Stimulated activated CD8-positive, alpha-beta memory T cell treated with anti-CD3 and anti-CD28 coated beads, Interleukin-15, amount 100 ng/mL, for 24 hours (primary cell): ENCODE measurements at regions not wholly inside any gene's neighbourhood (a gene's known extent, or its start where the extent isn't known, plus 50 kb on each side); places are given as distances from the start of the nearest gene placed in this dataset.
A peak's percentile ranks its signal among the peaks of the same experiment; 100 is the strongest.

Source experiments
- DNase-seq: peaks from one replicate; pipeline ENCODE4 v3.0.0-alpha.2; 2020; ENCODE audit warnings: low read depth

GRCh38 chr9:126222835-126223431, 103.7 kb upstream of the MVB12B start:
- DNase-seq = no peak

DNA sequence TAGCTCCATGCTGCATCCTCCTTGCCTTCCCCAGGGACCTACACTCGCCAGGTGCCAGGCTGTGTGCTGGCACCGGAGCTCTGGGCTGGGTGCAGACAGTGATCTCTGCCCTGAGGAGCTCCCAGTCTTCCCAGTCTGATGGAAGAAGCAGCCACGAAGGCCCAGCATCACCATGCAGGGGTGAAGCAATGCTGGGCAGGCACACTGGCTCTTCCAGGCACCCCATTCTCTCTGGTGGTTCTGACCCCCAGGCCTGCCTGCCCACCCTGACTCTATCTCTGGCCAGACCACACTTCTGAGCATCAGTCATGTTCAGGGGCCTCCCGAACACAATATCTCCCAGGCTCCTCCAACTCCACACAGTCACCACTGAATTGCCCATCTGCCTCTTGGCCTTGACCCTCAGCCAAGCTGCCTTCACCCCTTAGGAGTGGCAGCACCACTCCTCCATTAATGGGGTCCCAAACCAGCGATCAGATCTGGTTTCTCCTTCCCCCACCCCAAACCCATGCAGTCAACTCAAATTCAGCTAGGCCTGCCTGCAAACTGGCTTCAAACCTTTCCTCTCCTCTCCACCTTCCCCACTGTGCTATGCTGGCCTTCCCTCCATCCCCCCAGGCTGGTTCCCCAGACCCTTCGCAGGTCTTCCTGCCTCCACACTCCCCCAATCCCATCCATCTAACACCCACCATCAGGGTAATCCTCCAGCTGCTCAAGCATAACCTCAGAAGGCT, 102.7 kb upstream of the MVB12B start:
- DNase-seq = no peak

GRCh38 chr9:126225611-126226609, 100.7 kb upstream of the MVB12B start:
- DNase-seq = no peak

- no peak for DNase-seq
Observed at GRCh38 chr9:126226991-126227936, 99.4 kb upstream of the MVB12B start.

- DNase-seq = no peak
Observed at GRCh38 chr9:126228111-126228780, 98.4 kb upstream of the MVB12B start.

DNA sequence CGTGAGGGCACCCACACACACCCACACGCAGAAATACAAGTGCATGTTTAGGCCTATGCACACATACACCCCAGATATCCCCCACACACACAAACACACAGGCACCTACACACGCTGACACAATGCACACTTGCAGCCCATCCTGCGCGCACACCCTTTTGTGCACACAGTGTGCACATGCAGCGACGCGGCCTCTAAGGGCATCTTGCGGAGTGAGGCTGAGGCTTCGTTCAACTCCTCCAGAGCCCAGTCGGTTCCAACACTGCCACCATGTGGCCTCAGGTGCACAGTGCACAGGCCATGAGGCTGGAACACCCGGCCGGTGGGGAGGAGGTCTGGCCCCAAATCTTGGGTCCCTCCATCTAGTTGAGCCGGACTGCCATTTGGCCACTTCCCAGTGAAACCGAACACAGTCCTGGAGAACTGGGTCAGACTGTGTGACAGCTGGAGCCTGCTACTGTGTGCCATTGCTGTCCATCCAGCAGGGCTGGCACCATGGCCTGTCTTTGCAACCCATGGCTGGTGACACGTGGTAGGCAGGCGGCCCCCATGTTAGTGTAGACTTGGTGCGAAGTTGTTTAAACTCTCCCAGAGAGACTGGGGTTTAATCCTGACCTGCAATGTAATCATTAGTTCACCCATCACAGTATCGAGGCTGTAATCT, 97.7 kb upstream of the MVB12B start:
- peak; percentile 35 for DNase-seq

GRCh38 chr9:126229501-126229900, 97.1 kb upstream of the MVB12B start:
- DNase-seq = no peak

DNA sequence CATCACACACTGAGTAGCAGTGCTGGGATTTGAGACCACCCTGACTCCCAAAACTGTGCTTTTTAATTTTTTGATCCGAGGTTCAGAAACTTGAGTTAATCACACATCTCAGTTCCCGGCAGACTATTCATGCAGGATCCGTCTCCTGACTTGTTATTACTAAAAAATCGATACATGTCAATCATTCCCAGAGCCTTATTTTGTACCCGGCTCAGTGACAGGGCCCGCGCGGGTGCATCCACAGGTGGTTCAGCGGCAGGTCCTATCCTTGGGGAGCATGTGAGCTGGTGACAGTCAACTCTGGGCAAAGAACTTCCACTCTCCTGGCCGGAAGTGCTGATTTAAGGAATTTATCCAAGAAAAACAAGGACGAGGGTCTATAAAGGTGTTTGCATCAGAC, 95.9 kb upstream of the MVB12B start:
- no peak for DNase-seq

- no peak for DNase-seq
Observed at GRCh38 chr9:126232461-126232860, 94.2 kb upstream of the MVB12B start.

DNA sequence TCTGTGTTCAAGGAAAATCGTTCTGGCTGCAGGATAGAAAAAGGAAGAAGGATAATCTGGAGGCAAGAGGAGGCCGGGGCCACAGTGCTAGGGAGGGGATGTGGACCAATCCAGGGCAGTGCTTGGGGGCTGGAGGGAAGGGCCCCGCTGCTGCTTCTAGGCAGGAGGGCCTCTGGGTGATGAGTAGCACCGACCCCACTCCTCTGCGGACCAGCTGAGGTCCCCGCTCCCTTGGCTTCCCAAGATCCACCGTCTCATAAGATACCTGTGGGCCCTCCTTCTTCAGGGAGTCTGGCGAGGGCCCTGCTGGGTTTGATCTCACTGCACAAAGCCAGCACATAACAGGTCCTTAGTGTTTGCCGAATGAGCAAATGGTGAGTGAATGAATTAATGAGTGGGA, 93.5 kb upstream of the MVB12B start:
- no peak for DNase-seq

GRCh38 chr9:126233913-126234525, 92.6 kb upstream of the MVB12B start:
- DNase-seq = no peak

DNA sequence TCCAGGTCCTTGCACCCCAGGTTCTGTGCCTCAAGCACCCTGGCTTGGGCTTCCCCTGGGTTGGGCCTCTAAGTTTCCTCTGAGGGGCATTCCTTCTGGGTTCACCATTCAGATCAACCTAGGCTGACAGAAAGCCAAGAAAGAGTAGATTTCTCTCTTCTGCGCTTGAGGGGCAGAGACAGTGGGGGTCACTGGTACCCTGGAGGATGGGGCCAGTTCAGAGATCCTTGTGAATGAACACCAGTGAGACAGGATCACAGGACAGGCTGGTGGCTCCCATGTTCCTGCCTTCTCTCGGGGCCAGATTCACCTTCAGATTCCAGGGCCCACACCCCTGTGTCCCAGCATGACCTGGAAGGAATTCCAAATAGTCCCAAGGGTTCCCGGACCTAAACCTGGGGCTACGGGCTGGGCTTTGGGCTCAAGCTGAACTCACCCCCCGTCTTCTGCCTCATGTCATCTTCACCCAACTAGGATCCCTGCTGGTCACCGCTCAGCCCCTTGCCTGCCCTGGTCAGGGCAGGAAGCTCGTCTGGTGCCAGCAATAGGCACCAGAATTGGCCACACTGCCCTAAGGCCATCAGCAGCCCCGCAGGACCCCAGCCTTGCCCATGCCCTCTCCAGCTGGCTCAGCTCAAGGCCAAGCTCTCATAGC, 91.8 kb upstream of the MVB12B start:
- no peak for DNase-seq

DNA sequence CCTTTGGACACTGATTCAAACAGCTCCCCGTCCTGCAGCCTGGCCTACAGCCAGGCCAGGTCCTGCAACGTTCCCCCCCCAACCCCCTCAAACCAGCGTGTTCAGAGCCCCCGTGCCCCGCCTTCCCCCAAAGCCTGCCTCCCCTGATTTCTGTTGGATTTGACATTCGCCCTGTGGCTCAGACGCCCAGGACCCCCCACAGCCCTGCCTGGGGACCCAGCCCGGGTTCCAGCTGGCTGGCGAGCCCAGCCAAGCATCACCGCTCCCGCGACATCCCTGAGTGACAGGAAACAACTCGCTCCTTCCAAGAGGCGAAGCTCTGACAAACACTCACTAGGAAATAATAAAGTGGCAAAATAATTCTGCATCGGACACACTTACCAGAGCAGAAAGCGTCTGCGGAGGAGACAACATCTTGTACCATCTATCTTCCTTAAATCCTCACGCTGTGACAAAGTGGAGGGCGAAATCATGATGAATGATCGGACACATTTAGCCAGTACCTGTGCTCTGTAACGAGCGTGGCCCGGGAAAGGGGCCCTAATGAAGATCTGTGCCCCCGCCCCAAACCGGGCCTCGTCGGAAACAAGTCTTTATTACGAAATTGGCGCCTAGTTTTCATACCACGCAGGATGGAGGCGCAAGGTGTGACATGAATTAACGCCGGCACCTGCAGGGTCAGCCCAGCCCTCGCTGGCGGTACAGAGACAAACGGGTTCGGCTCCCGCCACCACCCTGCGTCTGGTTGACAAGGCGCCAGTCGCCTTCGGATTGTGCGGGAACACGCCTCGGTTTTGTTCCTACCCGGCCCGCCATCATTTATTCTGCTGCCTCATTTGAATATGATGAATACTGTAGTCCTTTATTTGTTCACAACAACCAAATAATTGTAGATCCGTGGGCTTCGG, 91.0 kb upstream of the MVB12B start:
- no peak for DNase-seq

GRCh38 chr9:126236273-126236672, 90.4 kb upstream of the MVB12B start:
- no peak for DNase-seq

- no peak for DNase-seq
Observed at GRCh38 chr9:126238415-126238814, 88.2 kb upstream of the MVB12B start.

- no peak for DNase-seq
Observed at GRCh38 chr9:126239515-126239914, 87.1 kb upstream of the MVB12B start.

DNA sequence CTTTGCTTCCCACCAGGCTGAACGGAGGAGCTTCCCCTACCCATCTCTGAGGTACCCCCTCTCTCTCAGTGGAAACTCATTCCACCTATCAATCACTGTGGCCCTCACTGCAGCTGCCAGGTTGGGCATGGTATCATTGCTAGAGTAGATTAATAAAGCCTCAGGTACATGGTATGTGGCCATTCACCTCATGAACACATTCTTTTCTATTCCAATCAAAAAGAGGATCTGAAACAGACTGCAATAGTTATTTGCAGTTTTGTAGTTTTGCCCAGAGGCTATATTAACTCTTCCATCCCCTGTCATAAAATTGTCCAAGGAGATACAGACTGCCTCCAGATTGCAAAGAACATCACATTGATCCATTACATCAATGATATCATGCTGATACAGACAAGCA, 85.8 kb upstream of the MVB12B start:
- DNase-seq = no peak

GRCh38 chr9:126248680-126249079, 77.9 kb upstream of the MVB12B start:
- no peak for DNase-seq
